Activated CD8-positive, alpha-beta memory T cell treated with anti-CD3 and anti-CD28 coated beads, Interleukin-2, amount 50 U/mL, for 24 hours (primary cell): ENCODE measurements at regions not wholly inside any gene's neighbourhood (a gene's known extent, or its start where the extent isn't known, plus 50 kb on each side); places are given as distances from the start of the nearest gene placed in this dataset.

Source experiments
- DNase-seq: peaks from one replicate; pipeline ENCODE4 v3.0.0-alpha.2; 2020; ENCODE audit errors: extremely low read depth

- no peak for DNase-seq
Measured at GRCh38 chr6:14964556-14965270, 281.2 kb upstream of the JARID2 start.

- DNase-seq: no peak
Measured at GRCh38 chr6:14965424-14966075, 280.3 kb upstream of the JARID2 start.

GRCh38 chr6:14966096-14966905 is 279.6 kb upstream of the JARID2 start:
- DNase-seq: no peak

GRCh38 chr6:14966906-14967711 is 278.8 kb upstream of the JARID2 start:
- DNase-seq: no peak

- DNase-seq: no peak
Measured at GRCh38 chr6:14968056-14968637, 277.7 kb upstream of the JARID2 start.

GRCh38 chr6:14969126-14969525 is 276.7 kb upstream of the JARID2 start:
- no peak for DNase-seq

GRCh38 chr6:14972379-14973067 is 273.3 kb upstream of the JARID2 start:
- DNase-seq: no peak

- DNase-seq: no peak
Measured at GRCh38 chr6:14974372-14974771, 271.5 kb upstream of the JARID2 start.

GRCh38 chr6:14974792-14975470 is 270.9 kb upstream of the JARID2 start:
- no peak for DNase-seq

- no peak for DNase-seq
Measured at GRCh38 chr6:14975471-14975817, 270.4 kb upstream of the JARID2 start.

- no peak for DNase-seq
Measured at GRCh38 chr6:14977747-14978382, 268.0 kb upstream of the JARID2 start.

GRCh38 chr6:14981960-14982359 is 263.9 kb upstream of the JARID2 start:
- DNase-seq: no peak

GRCh38 chr6:14983599-14984518 is 262.0 kb upstream of the JARID2 start:
- no peak for DNase-seq

GRCh38 chr6:14984519-14984853 is 261.4 kb upstream of the JARID2 start:
- no peak for DNase-seq

- DNase-seq: no peak
Measured at GRCh38 chr6:14985366-14985765, 260.5 kb upstream of the JARID2 start.

- no peak for DNase-seq
Measured at GRCh38 chr6:14986370-14986769, 259.5 kb upstream of the JARID2 start.

GRCh38 chr6:14987490-14987889 is 258.4 kb upstream of the JARID2 start:
- no peak for DNase-seq

GRCh38 chr6:14992382-14992781 is 253.5 kb upstream of the JARID2 start:
- no peak for DNase-seq

GRCh38 chr6:14995208-14995607 is 250.7 kb upstream of the JARID2 start:
- DNase-seq: no peak
